ENCODE measurements at regions not wholly inside any gene's neighbourhood (a gene's known extent, or its start where the extent isn't known, plus 50 kb on each side); places are given as distances from the start of the nearest gene placed in this dataset.

DNA sequence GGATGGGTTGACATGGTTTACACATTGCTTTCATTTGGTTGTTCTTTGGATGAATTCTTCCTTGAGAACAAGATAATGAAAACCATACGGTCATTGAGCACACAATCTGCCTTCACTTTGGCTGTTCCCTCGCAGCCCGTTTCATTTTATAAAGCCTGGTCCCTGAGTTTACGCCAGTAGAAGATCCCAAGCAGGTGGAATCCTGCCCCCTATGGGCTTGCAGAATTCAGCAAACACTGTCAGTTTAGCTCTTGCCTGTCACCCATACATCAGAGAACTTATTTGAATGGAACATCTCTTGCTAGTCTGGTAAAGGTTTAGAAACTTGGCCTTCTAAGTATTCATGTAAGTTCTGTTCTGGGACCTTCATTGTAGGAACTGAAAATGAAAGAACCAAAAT is 666.4 kb upstream of the ZEB2 start:
- no peak overlapping the region for H2BK120ac ChIP-seq (ENCODE audit: low read depth, low read length)
- H2AK5ac ChIP-seq (ENCODE audit: low read length, severe bottlenecking): no peak overlapping the region
- H3K4ac ChIP-seq (ENCODE audit: low read depth in 1 of 2, low read length in 2 of 2): peak overlapping the region in 1 of 2 experiments; percentile 17
- no peaks in the 10 kb centered on the region for H3K4me1 ChIP-seq (ENCODE audit: control insufficient read depth, insufficient read depth, low read depth, low read length)
- H3K14ac ChIP-seq (ENCODE audit: low read length in 2 of 2): no peak overlapping the region
- H3K27me3 ChIP-seq (ENCODE audit: control insufficient read depth in 1 of 2, insufficient read depth in 1 of 2, low read length in 2 of 2): no peaks in the 10 kb centered on the region
- no peaks in the 10 kb centered on the region for H3K9me3 ChIP-seq (ENCODE audit: control insufficient read depth, low read length)
- no peak overlapping the region for H3K4me2 ChIP-seq (ENCODE audit: low read length, poor library complexity, severe bottlenecking)
- H3K27ac ChIP-seq (ENCODE audit: low read length, poor library complexity, severe bottlenecking): no peak overlapping the region
- 93% methylated on average over 4 of the region's 4 CpGs for WGBS
- no peak for DNase-seq
- H2BK5ac ChIP-seq (ENCODE audit: low read depth, low read length, poor library complexity, severe bottlenecking): no peak overlapping the region
- no peak overlapping the region for H3K9ac ChIP-seq (ENCODE audit: low read length)
- peak overlapping the region in 1 of 2 experiments; percentile 48 for H3K4me3 ChIP-seq (ENCODE audit: insufficient read depth in 1 of 2, low read depth in 1 of 2, low read length in 2 of 2)
- H2AFZ ChIP-seq (ENCODE audit: low read depth, low read length): no peak overlapping the region
- H2BK15ac ChIP-seq (ENCODE audit: low read depth, poor library complexity, severe bottlenecking): no peak overlapping the region
- H4K8ac ChIP-seq (ENCODE audit: low read length): peak overlapping the region; percentile 33
- no peak overlapping the region for H3K18ac ChIP-seq (ENCODE audit: low read depth in 1 of 2, low read length in 2 of 2)
- H4K91ac ChIP-seq (ENCODE audit: low read length): no peak overlapping the region
- H3K23ac ChIP-seq (ENCODE audit: low read length in 2 of 2): no peak overlapping the region
- H2BK12ac ChIP-seq (ENCODE audit: low read length in 2 of 2): peak overlapping the region in 1 of 2 experiments; percentile 32
- no peaks in the 10 kb centered on the region for H3K79me1 ChIP-seq (replicated peaks; ENCODE audit: low read length, poor library complexity, severe bottlenecking)
- H3K36me3 ChIP-seq (ENCODE audit: control insufficient read depth in 1 of 2, insufficient read depth in 2 of 2, low read depth in 1 of 2, low read length in 2 of 2): no peaks in the 10 kb centered on the region

DNA sequence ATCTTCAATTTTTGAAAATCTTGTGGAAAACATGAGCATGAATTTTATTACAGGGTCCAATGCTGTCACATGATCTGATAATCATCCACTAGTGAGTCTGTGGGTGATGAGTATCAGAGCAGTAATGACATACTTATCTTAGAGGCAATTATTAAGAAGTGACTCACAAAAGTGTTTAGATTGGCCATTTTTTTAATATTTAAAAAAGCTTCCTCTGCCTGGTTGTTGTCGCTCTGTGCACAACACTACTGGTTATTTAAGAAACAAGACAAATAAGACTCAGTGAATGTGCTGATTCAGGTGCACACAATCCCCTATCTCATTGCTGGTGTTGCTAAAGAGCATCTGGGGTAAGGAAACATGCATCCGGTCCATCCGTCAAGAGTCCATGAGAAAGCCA is 665.8 kb upstream of the ZEB2 start:
- H3K27ac ChIP-seq (ENCODE audit: low read length, poor library complexity, severe bottlenecking): no peak overlapping the region
- H3K4me1 ChIP-seq (ENCODE audit: control insufficient read depth, insufficient read depth, low read depth, low read length): no peaks in the 10 kb centered on the region
- H3K9ac ChIP-seq (ENCODE audit: low read length): peak overlapping the region; percentile 88
- no peaks in the 10 kb centered on the region for H3K27me3 ChIP-seq (ENCODE audit: control insufficient read depth in 1 of 2, insufficient read depth in 1 of 2, low read length in 2 of 2)
- no peak overlapping the region for H4K91ac ChIP-seq (ENCODE audit: low read length)
- H3K9me3 ChIP-seq (ENCODE audit: control insufficient read depth, low read length): no peaks in the 10 kb centered on the region
- H2BK120ac ChIP-seq (ENCODE audit: low read depth, low read length): no peak overlapping the region
- H3K4me3 ChIP-seq (ENCODE audit: insufficient read depth in 1 of 2, low read depth in 1 of 2, low read length in 2 of 2): peak overlapping the region in 1 of 2 experiments; percentile 48
- DNase-seq: peak; percentile 55
- peak overlapping the region in 1 of 2 experiments; percentile 59 for H3K18ac ChIP-seq (ENCODE audit: low read depth in 1 of 2, low read length in 2 of 2)
- 49% methylated on average over 3 of the region's 3 CpGs for WGBS
- no peaks in the 10 kb centered on the region for H3K79me1 ChIP-seq (replicated peaks; ENCODE audit: low read length, poor library complexity, severe bottlenecking)
- no peaks in the 10 kb centered on the region for H3K36me3 ChIP-seq (ENCODE audit: control insufficient read depth in 1 of 2, insufficient read depth in 2 of 2, low read depth in 1 of 2, low read length in 2 of 2)
- no peak overlapping the region for H3K23ac ChIP-seq (ENCODE audit: low read length in 2 of 2)
- no peak overlapping the region for H3K14ac ChIP-seq (ENCODE audit: low read length in 2 of 2)
- H2AK5ac ChIP-seq (ENCODE audit: low read length, severe bottlenecking): no peak overlapping the region
- no peak overlapping the region for H2BK15ac ChIP-seq (ENCODE audit: low read depth, poor library complexity, severe bottlenecking)
- H2AFZ ChIP-seq (ENCODE audit: low read depth, low read length): no peak overlapping the region
- H3K4ac ChIP-seq (ENCODE audit: low read depth in 1 of 2, low read length in 2 of 2): no peak overlapping the region
- no peak overlapping the region for H3K4me2 ChIP-seq (ENCODE audit: low read length, poor library complexity, severe bottlenecking)
- H2BK12ac ChIP-seq (ENCODE audit: low read length in 2 of 2): no peak overlapping the region
- H4K8ac ChIP-seq (ENCODE audit: low read length): peak overlapping the region; percentile 38
- no peak overlapping the region for H2BK5ac ChIP-seq (ENCODE audit: low read depth, low read length, poor library complexity, severe bottlenecking)

DNA sequence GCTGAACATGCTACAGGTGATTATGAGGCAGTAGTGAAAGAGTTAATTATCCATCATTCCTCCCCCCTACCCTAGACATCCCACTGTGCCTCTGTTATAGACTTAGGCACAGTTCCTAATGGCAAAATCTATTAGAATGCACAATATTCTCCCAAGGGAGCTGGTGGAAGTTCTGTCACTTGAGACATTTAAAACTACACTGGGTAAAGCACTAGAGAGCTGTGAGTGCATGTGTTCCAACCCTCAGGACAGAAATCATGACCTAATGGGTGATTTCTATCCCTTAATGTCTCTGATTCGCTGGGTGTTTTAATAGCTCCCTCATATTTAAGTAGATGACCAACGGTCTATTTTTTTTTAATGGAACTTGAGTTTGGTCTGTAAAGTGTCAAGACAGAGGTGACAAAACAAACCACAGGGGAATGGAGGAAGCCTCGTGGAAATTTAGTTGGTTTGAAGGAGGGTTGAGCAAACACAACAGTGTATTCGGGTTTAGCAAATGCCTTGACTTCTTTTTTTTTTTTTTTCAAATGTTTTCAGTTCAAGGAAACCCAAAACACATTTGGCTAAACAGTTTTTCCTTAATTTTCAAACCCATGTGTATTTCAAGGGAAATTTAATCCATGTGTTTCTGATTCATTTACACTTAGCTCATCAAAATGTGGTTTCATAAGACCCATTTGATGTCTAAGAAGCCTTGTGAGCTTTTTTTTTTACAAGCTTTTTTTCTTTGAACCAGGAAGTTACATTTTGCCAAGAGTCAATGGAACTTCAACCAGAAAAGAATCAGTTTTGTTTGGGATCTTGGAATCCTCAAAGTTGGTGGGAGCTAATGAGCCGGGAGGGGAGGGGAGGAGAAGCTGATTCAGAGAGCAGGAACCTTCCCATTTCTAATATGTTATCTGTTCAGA is 665.1 kb upstream of the ZEB2 start:
- Histone ChIP-seq H3K9ac (ENCODE audit: low read length) (peak overlapping the region; percentile 88), H2BK120ac (ENCODE audit: low read depth, low read length) (no peak overlapping the region), H3K27ac (ENCODE audit: low read length, poor library complexity, severe bottlenecking) (no peak overlapping the region), H2BK12ac (ENCODE audit: low read length in 2 of 2) (no peak overlapping the region), H2AK5ac (ENCODE audit: low read length, severe bottlenecking) (no peak overlapping the region), H3K36me3 (ENCODE audit: control insufficient read depth in 1 of 2, insufficient read depth in 2 of 2, low read depth in 1 of 2, low read length in 2 of 2) (no peaks in the 10 kb centered on the region), H3K27me3 (ENCODE audit: control insufficient read depth in 1 of 2, insufficient read depth in 1 of 2, low read length in 2 of 2) (no peaks in the 10 kb centered on the region), H2BK15ac (ENCODE audit: low read depth, poor library complexity, severe bottlenecking) (no peak overlapping the region), H2AFZ (ENCODE audit: low read depth, low read length) (no peak overlapping the region), H3K9me3 (ENCODE audit: control insufficient read depth, low read length) (no peaks in the 10 kb centered on the region), H4K91ac (ENCODE audit: low read length) (no peak overlapping the region), H3K23ac (ENCODE audit: low read length in 2 of 2) (no peak overlapping the region), H3K4me3 (ENCODE audit: insufficient read depth in 1 of 2, low read depth in 1 of 2, low read length in 2 of 2) (peak overlapping the region in 1 of 2 experiments; percentile 48), H3K4me2 (ENCODE audit: low read length, poor library complexity, severe bottlenecking) (no peak overlapping the region), H3K79me1 (replicated peaks; ENCODE audit: low read length, poor library complexity, severe bottlenecking) (no peaks in the 10 kb centered on the region), H4K8ac (ENCODE audit: low read length) (no peak overlapping the region), H3K18ac (ENCODE audit: low read depth in 1 of 2, low read length in 2 of 2) (no peak overlapping the region), H3K4ac (ENCODE audit: low read depth in 1 of 2, low read length in 2 of 2) (peak overlapping the region in 1 of 2 experiments; percentile 16), H2BK5ac (ENCODE audit: low read depth, low read length, poor library complexity, severe bottlenecking) (no peak overlapping the region), H3K14ac (ENCODE audit: low read length in 2 of 2) (no peak overlapping the region), H3K4me1 (ENCODE audit: control insufficient read depth, insufficient read depth, low read depth, low read length) (no peaks in the 10 kb centered on the region)
- 66% methylated on average over 3 of the region's 5 CpGs for WGBS
- peak; percentile 43 for DNase-seq

DNA sequence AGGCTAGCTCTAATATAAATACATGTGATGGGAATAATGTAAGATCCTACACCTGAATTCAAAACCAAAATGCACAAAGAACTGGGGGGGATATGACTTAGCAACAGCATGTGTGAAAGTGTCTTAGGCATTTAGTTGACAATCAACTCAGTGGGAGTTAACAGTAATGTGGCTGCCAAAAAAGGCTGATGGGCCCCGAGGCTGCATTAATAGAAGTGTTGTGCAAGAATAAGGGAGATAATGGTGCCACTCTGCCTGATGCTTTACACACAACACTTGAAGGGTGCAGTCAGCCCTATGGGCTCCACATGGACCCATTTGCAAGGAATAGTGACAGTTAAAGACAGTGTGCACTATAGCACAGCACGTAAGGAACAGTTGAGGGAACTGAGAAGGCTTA is 649.4 kb upstream of the ZEB2 start:
- no peak overlapping the region for H3K4ac ChIP-seq (ENCODE audit: low read depth in 1 of 2, low read length in 2 of 2)
- H2BK12ac ChIP-seq (ENCODE audit: low read length in 2 of 2): peak overlapping the region in 1 of 2 experiments; percentile 24
- no peak overlapping the region for H2AK5ac ChIP-seq (ENCODE audit: low read length, severe bottlenecking)
- H2BK5ac ChIP-seq (ENCODE audit: low read depth, low read length, poor library complexity, severe bottlenecking): no peak overlapping the region
- H3K9ac ChIP-seq (ENCODE audit: low read length): no peak overlapping the region
- no peak for DNase-seq
- H2BK15ac ChIP-seq (ENCODE audit: low read depth, poor library complexity, severe bottlenecking): no peak overlapping the region
- no peak overlapping the region for H3K14ac ChIP-seq (ENCODE audit: low read length in 2 of 2)
- H3K4me1 ChIP-seq (ENCODE audit: control insufficient read depth, insufficient read depth, low read depth, low read length): no peaks in the 10 kb centered on the region
- H2BK120ac ChIP-seq (ENCODE audit: low read depth, low read length): no peak overlapping the region
- no peak overlapping the region for H3K27ac ChIP-seq (ENCODE audit: low read length, poor library complexity, severe bottlenecking)
- no peaks in the 10 kb centered on the region for H3K27me3 ChIP-seq (ENCODE audit: control insufficient read depth in 1 of 2, insufficient read depth in 1 of 2, low read length in 2 of 2)
- peak overlapping the region; percentile 55 for H4K8ac ChIP-seq (ENCODE audit: low read length)
- H3K9me3 ChIP-seq (ENCODE audit: control insufficient read depth, low read length): no peaks in the 10 kb centered on the region
- peak overlapping the region in 1 of 2 experiments; percentile 61 for H3K18ac ChIP-seq (ENCODE audit: low read depth in 1 of 2, low read length in 2 of 2)
- no peak overlapping the region for H2AFZ ChIP-seq (ENCODE audit: low read depth, low read length)
- 80% methylated on average over 2 of the region's 2 CpGs for WGBS
- no peak overlapping the region for H3K23ac ChIP-seq (ENCODE audit: low read length in 2 of 2)
- H3K4me3 ChIP-seq (ENCODE audit: insufficient read depth in 1 of 2, low read depth in 1 of 2, low read length in 2 of 2): no peak overlapping the region
- no peaks in the 10 kb centered on the region for H3K36me3 ChIP-seq (ENCODE audit: control insufficient read depth in 1 of 2, insufficient read depth in 2 of 2, low read depth in 1 of 2, low read length in 2 of 2)
- H3K4me2 ChIP-seq (ENCODE audit: low read length, poor library complexity, severe bottlenecking): no peak overlapping the region
- no peaks in the 10 kb centered on the region for H3K79me1 ChIP-seq (replicated peaks; ENCODE audit: low read length, poor library complexity, severe bottlenecking)
- H4K91ac ChIP-seq (ENCODE audit: low read length): no peak overlapping the region
